22Rv1 (cell line): ENCODE measurements at regions not wholly inside any gene's neighbourhood (a gene's known extent, or its start where the extent isn't known, plus 50 kb on each side); places are given as distances from the start of the nearest gene placed in this dataset.

Experiments
- H3K27ac ChIP-seq: fragments of 450-650 bp; 2 replicates; pipeline ENCODE4 v1.5.1; 2017
- ZFX ChIP-seq: fragments of 450-650 bp; IDR thresholded peaks from 2 replicates; pipeline ENCODE4 v1.6.1; 2017; ENCODE audit warnings: antibody characterized with exemption, borderline replicate concordance
- TF ChIP-seq, protein P1 (sequence below): fragments of 450-650 bp; IDR thresholded peaks from 2 replicates; pipeline ENCODE4 v1.5.1; 2017; ENCODE audit warnings: mild to moderate bottlenecking

DNA sequence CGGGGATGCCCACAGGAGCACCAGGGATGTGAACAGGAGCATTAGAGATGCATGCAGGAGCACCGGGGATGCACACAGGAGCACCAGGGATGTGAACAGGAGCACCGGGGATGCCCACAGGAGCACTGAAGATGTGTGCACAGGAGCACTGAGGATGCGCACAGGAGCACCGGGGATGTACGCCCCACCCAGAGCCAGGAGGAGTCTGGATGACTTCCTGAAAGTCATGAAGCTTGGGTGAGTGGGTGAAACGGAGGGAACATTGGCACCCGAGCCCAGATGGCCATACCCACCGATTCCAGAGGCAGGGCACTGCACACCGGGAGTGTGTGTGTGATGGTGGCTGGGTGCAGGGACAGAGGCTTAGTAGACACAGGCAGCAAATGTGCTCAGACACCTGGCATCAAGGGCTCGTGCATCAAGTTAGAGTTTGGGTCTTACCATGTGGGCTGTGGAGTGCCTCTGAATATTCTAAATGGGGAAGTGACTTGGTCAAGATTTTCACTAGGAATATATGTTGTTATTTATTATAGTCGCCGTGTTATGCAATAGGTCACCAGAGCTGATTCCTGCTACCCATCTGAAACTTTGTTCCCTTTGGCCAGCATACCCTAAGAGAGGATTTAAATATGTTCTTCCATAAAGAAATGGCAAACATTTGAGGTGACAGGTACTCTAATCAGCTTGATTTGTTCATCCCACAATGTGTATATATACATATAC lies 365.8 kb upstream of the MYT1L start:
- no peak overlapping the region for H3K27ac ChIP-seq
- TF ChIP-seq, protein P1, sequence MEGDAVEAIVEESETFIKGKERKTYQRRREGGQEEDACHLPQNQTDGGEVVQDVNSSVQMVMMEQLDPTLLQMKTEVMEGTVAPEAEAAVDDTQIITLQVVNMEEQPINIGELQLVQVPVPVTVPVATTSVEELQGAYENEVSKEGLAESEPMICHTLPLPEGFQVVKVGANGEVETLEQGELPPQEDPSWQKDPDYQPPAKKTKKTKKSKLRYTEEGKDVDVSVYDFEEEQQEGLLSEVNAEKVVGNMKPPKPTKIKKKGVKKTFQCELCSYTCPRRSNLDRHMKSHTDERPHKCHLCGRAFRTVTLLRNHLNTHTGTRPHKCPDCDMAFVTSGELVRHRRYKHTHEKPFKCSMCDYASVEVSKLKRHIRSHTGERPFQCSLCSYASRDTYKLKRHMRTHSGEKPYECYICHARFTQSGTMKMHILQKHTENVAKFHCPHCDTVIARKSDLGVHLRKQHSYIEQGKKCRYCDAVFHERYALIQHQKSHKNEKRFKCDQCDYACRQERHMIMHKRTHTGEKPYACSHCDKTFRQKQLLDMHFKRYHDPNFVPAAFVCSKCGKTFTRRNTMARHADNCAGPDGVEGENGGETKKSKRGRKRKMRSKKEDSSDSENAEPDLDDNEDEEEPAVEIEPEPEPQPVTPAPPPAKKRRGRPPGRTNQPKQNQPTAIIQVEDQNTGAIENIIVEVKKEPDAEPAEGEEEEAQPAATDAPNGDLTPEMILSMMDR = no peak

DNA sequence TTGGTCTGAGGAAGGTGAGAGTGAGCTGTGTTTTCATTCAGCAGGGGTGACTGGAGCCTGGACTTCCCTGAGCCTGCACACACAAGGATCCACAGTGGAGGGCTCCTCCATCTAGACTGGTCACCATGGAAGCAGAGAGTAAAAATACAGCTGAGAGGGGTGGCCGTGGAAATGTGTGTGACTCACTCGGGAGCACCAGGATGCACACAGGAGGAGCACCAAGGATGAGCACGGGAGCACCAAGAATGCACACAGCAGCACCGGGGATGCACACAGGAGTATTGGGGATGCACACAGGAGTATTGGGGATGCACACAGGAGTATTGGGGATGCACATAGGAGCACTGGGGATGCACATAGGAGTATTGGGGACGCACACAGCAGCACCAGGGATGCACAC lies 365.2 kb upstream of the MYT1L start:
- H3K27ac ChIP-seq = no peak overlapping the region
- no peak for TF ChIP-seq ZFX
- TF ChIP-seq, protein P1 = no peak

DNA sequence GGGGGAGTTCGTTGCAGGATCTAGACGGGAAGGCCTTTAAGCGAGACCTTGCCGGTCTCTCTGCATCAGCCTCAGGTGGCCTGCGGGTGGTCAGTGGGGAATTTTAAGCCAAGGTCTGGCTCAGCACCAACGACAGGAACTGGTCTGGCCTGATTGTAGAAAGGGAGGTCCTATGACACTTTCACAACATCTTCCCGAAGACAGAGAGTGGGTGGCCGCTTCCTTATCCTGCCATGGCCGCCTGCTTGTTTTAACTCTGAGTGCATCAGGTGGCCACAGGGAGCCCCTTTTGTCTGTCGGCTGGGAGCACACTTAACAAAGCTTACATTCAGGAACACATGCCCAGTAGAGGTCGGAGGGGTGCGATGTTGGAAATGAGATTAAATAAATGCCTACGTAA lies 363.7 kb upstream of the MYT1L start:
- no peak overlapping the region for H3K27ac ChIP-seq
- TF ChIP-seq, protein P1 = no peak
- no peak for TF ChIP-seq ZFX

DNA sequence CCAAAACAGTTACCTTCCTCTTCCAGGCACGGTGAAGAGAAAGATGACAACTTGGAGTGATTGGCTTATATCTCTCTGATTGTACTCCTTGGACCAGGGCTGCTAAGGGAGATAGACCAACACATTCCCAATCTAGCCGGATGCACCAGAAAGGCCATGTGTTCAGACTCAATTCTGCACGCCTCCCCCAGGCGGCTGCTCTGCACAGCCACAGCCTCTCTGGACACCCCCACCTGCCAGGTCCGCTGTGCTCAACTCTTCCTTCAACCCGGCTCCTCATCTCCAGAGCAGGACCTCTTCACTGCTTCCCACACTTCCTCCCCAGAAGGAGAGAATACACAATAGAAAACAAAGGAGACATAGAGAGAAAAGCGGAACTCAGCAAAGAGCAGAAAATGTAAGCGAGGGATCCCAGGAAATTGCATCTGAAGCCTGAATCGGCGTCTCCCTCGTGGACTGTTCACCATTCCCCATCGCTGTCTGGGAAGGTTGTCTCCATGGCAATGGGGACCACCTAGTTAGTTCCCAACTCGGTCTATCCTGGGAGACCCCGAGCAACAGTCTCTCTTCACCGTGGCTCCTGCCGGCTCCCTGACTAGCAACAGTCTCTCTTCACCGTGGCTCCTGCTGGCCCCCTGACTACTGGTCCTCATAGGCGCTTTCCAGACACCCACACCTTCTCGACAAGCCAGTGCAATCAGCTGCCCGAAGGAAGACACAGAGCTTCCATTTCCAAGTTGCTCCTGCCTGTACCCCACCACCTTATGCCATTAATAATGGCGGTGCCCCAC lies 361.7 kb upstream of the MYT1L start:
- TF ChIP-seq ZFX = no peak
- H3K27ac ChIP-seq = no peak overlapping the region

DNA sequence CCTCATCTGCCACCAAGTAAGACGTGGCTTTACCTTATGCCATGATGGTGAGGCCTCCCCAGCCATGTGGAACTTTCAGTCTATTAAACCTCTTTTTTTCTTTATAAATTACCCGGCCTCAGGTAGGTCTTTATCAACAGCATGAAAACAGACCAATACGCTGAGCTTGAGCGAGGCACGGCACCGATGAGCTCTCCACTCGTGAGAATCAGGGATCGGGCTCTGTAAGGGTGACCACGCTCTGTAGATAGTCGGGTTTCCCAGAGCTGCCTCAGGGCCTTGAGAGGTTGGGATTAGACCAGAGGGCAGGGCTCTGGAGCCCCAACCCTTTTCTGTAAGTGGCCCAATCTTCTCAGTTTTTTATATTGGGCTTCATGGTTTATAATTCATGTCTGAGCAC lies 360.3 kb upstream of the MYT1L start:
- H3K27ac ChIP-seq = no peak overlapping the region
- TF ChIP-seq ZFX = no peak
- TF ChIP-seq, protein P1 = no peak

DNA sequence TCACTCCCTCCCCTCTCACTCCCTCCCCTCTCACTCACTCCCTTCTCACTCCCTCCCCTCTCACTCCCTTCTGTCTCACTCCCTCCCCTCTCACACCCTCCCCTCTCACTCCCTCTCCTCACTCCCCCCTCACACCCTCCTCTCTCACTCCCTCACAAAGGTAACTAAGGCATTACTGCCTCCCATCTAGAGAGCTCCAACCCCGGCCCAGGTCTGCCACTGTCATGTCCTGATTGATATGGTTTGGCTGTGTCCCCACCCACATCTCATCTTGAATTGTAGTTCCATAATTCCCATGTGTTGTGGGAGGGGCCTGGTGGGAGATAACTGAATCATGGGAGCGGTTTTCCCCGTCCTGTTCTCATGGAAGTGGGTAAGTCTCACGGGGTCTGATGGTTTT lies 359.9 kb upstream of the MYT1L start:
- no peak for TF ChIP-seq ZFX
- TF ChIP-seq, protein P1 = no peak

DNA sequence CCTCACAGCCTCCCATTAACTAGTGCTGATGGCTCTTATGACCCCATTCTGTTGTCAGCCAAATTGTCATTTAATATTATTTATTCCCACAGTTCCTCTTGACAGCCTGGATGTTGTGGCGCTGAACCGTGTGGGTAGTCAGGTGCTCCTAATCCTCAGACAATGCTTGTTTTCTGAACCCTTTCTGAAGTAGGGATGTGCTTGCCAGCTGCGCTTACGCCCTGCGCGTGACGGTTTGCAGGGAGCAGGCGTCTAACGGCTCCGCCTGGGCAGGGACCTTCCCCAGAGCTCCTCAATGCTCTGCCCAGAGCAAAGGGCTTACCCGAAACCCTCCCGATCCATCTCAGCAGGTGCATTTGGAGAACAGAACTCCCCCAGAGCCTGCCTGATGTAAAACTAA lies 358.2 kb upstream of the MYT1L start:
- TF ChIP-seq ZFX = no peak
- TF ChIP-seq, protein P1 = no peak
- H3K27ac ChIP-seq = no peak overlapping the region

More for the DNA sequence above, 359.9 kb upstream of the MYT1L start:
- no peak overlapping the region for H3K27ac ChIP-seq
